ENCODE measurements at regions not wholly inside any gene's neighbourhood (a gene's known extent, or its start where the extent isn't known, plus 50 kb on each side); places are given as distances from the start of the nearest gene placed in this dataset.

DNA sequence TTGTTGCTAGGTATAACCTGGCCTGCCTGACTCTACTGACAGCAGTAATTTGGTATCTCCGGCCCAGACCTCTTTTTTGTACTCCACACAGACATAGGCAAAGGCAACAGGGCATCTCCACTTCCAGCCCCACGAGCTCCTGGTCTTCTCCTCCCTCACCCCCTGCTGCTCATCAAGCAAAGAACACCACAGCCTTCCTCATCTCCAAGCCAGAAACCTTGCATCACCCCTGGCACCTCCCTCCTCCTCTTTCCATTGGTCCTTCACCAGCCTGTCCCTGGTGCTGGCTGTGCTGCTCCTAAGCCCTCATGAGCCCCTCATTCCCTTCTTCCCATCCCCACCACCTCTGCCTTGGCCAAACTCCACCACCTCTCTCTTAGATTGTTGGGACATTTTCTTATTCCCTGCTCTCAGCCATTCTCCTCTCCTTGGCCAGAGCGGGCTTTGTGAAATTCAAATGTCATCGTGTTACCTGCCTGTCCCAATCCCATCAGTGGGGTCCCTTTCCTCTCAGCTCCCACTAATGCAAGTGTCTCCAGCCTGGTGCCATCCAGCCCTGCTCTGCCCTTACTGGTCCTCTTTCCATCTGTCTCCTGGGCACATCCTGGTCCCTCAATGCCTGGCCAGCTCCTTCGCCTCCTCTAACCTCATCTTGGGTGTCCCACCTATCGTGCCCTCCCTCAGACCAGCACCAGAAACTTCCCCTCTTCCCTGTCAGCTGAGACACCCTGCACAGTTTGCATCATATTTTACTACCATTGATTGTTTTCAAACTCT lies 77.4 kb downstream of the INHBB start:
- TF ChIP-seq, protein P1, sequence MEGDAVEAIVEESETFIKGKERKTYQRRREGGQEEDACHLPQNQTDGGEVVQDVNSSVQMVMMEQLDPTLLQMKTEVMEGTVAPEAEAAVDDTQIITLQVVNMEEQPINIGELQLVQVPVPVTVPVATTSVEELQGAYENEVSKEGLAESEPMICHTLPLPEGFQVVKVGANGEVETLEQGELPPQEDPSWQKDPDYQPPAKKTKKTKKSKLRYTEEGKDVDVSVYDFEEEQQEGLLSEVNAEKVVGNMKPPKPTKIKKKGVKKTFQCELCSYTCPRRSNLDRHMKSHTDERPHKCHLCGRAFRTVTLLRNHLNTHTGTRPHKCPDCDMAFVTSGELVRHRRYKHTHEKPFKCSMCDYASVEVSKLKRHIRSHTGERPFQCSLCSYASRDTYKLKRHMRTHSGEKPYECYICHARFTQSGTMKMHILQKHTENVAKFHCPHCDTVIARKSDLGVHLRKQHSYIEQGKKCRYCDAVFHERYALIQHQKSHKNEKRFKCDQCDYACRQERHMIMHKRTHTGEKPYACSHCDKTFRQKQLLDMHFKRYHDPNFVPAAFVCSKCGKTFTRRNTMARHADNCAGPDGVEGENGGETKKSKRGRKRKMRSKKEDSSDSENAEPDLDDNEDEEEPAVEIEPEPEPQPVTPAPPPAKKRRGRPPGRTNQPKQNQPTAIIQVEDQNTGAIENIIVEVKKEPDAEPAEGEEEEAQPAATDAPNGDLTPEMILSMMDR (IDR thresholded peaks at IDR 0.05; ENCODE audit: insufficient read depth, low read depth, low read length, missing control alignments): no peak
- no peak overlapping the region for H3K4me3 ChIP-seq (ENCODE audit: low read length)
- no peak for DNase-seq (ENCODE audit: low read depth)

DNA sequence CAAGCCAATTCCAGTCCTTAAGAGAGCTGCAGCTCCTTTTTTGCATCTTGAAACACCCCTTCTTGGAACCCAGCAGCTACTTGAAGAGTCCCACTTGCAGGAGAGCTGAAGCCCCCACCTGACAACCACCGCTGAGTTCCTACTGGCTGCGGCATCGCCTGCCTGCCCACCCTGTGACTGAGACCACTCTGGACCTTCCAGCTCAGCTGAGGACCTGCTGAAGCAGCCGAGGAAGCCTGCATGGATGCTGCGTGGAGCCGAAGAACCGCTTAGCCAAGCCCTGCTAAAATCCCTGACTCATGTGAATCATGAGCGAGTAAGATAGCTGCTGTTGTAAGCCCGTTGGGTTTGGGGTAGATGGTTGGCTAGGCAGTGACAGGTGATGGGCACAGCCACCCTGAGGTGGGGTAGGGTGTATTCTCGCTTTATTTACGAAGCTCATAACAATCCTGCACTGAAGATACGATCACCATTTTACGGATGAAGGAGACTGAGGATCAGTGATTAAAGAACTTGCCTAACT lies 78.4 kb downstream of the INHBB start:
- no peak for DNase-seq (ENCODE audit: low read depth)
- no peak overlapping the region for H3K4me3 ChIP-seq (ENCODE audit: low read length)
- TF ChIP-seq, protein P1 (IDR thresholded peaks at IDR 0.05; ENCODE audit: insufficient read depth, low read depth, low read length, missing control alignments): no peak

DNA sequence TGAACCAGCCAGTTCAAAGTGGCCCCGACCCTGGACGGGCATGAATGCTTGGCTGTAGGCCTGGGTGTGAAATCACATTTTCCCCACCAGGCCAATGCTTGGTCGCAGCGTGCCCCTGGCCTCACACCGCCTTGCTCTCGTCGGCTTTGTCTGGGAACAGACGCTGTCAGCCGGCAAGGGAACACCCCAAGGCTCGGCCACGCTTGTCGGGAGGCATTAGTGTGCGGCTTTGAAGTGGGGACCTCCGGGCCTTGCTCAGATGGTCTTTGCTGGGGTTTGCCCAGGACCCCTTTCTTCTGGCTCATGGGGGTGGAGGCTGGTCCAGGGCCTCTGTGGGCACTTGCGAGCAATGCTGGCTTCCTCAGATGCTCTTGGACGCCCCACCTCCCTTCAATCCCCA lies 79.1 kb downstream of the INHBB start:
- DNase-seq (ENCODE audit: low read depth): no peak
- TF ChIP-seq, protein P1 (IDR thresholded peaks at IDR 0.05; ENCODE audit: insufficient read depth, low read depth, low read length, missing control alignments): no peak
- H3K4me3 ChIP-seq (ENCODE audit: low read length): no peak overlapping the region

GRCh38 chr2:120428748-120429147 lies 82.8 kb downstream of the INHBB start:
- no peak for DNase-seq (ENCODE audit: low read depth)
- TF ChIP-seq, protein P1 (IDR thresholded peaks at IDR 0.05; ENCODE audit: insufficient read depth, low read depth, low read length, missing control alignments): no peak
- H3K4me3 ChIP-seq (ENCODE audit: low read length): no peak overlapping the region

GRCh38 chr2:120429586-120430500 lies 83.9 kb downstream of the INHBB start:
- no peak for DNase-seq (ENCODE audit: low read depth)
- TF ChIP-seq, protein P1 (IDR thresholded peaks at IDR 0.05; ENCODE audit: insufficient read depth, low read depth, low read length, missing control alignments): no peak
- H3K4me3 ChIP-seq (ENCODE audit: low read length): no peak overlapping the region

GRCh38 chr2:120430501-120430830 lies 84.5 kb downstream of the INHBB start:
- TF ChIP-seq, protein P1 (IDR thresholded peaks at IDR 0.05; ENCODE audit: insufficient read depth, low read depth, low read length, missing control alignments): no peak
- DNase-seq (ENCODE audit: low read depth): no peak
- H3K4me3 ChIP-seq (ENCODE audit: low read length): no peak overlapping the region
